ENCODE measurements at regions not wholly inside any gene's neighbourhood (a gene's known extent, or its start where the extent isn't known, plus 50 kb on each side); places are given as distances from the start of the nearest gene placed in this dataset.

GRCh38 chr1:4106731-4107130, 206.7 kb upstream of the C1orf174 start:
- TF ChIP-seq CTCF (IDR thresholded peaks at IDR 0.05) (no peak), POLR2A (IDR thresholded peaks at IDR 0.05) (no peak)

All from thyroid gland (tissue), 4 donors.